Liver (tissue), 8 donors: ENCODE measurements at regions not wholly inside any gene's neighbourhood (a gene's known extent, or its start where the extent isn't known, plus 50 kb on each side); places are given as distances from the start of the nearest gene placed in this dataset.

ENCODE experiments used
- DNase-seq: peaks from one replicate; pipeline ENCODE4 v3.0.0-alpha.2; 2017; ENCODE audit warnings: low spot score
- H3K27ac ChIP-seq, 2 donors: one replicate each; pipeline ENCODE4 v1.7.0; 2013; ENCODE audit warnings: inconsistent platforms in 2 of 2, low read length in 2 of 2, control low read depth in 1 of 2, low read depth in 1 of 2, mild to moderate bottlenecking in 1 of 2
- H3K27me3 ChIP-seq, 4 donors: one replicate each; pipeline versions ENCODE4 v1.6.1 to v1.7.0; 2013; ENCODE audit warnings: low read length in 3 of 4, inconsistent platforms in 1 of 4, mild to moderate bottlenecking in 1 of 4, moderate library complexity in 1 of 4; ENCODE audit not compliant: control insufficient read depth in 4 of 4, insufficient read depth in 4 of 4
- H3K36me3 ChIP-seq, 4 donors: one replicate each; pipeline versions ENCODE4 v1.6.1 to v1.7.0; 2013; ENCODE audit warnings: low read length in 3 of 4, mild to moderate bottlenecking in 3 of 4, low read depth in 1 of 4, moderate library complexity in 1 of 4; ENCODE audit not compliant: control insufficient read depth in 4 of 4, insufficient read depth in 3 of 4
- H3K4me1 ChIP-seq, 4 donors: one replicate each; pipeline versions ENCODE4 v1.6.1 to v1.7.0; 2013; ENCODE audit warnings: low read length in 3 of 4, mild to moderate bottlenecking in 3 of 4, moderate library complexity in 1 of 4; ENCODE audit not compliant: control insufficient read depth in 4 of 4, insufficient read depth in 4 of 4
- H3K4me3 ChIP-seq, 3 donors: one replicate each; pipeline versions ENCODE4 v1.6.1 to v1.7.0; 2013; ENCODE audit warnings: low read length in 3 of 3, control low read depth in 1 of 3, low read depth in 1 of 3, mild to moderate bottlenecking in 1 of 3
- H3K9ac ChIP-seq, 2 donors: one replicate each; pipeline ENCODE4 v1.7.0; 2013; ENCODE audit warnings: low read length in 2 of 2, mild to moderate bottlenecking in 2 of 2, moderate library complexity in 2 of 2, control low read depth in 1 of 2, low read depth in 1 of 2
- H3K9me3 ChIP-seq, 4 donors: one replicate each; pipeline versions ENCODE4 v1.6.1 to v1.7.0; 2013; ENCODE audit warnings: low read length in 3 of 4; ENCODE audit not compliant: control insufficient read depth in 4 of 4
- EGR1 ChIP-seq, 2 donors: IDR thresholded peaks; 2 replicates each; pipeline ENCODE4 v1.6.1; 2016 to 2018; ENCODE audit warnings: antibody characterized with exemption in 2 of 2, low read depth in 2 of 2
- FOXA1 ChIP-seq: IDR thresholded peaks from 2 replicates; pipeline ENCODE4 v1.6.1; 2016; ENCODE audit warnings: antibody characterized with exemption
- FOXA2 ChIP-seq: IDR thresholded peaks from 2 replicates; pipeline ENCODE4 v1.6.1; 2016; ENCODE audit warnings: antibody characterized with exemption
- GABPA ChIP-seq, 2 donors: IDR thresholded peaks in 1 of 2; conservative IDR thresholded peaks in 1 of 2; 2 replicates each; pipeline ENCODE4 v1.6.1; 2016; ENCODE audit warnings: antibody characterized with exemption in 2 of 2, mild to moderate bottlenecking in 1 of 2, moderate library complexity in 1 of 2
- HNF4A ChIP-seq, 2 donors: conservative IDR thresholded peaks; 2 replicates each; pipeline ENCODE4 v1.6.1; 2016; ENCODE audit warnings: antibody characterized with exemption in 2 of 2, mild to moderate bottlenecking in 2 of 2
- HNF4G ChIP-seq: IDR thresholded peaks from 2 replicates; pipeline ENCODE4 v1.6.1; 2016; ENCODE audit warnings: antibody characterized with exemption
- JUND ChIP-seq, 2 donors: IDR thresholded peaks; 2 replicates each; pipeline ENCODE4 v1.6.1; 2016; ENCODE audit warnings: antibody characterized with exemption in 2 of 2
- NR2F2 ChIP-seq: IDR thresholded peaks from 2 replicates; pipeline ENCODE4 v1.6.1; 2016; ENCODE audit warnings: antibody characterized with exemption
- RAD21 ChIP-seq, 2 donors: IDR thresholded peaks; 2 replicates each; pipeline ENCODE4 v1.6.1; 2016; ENCODE audit warnings: antibody characterized with exemption in 2 of 2, mild to moderate bottlenecking in 2 of 2
- RXRA ChIP-seq, 2 donors: IDR thresholded peaks; 2 replicates each; pipeline ENCODE4 v1.6.1; 2017 to 2018; ENCODE audit warnings: antibody characterized with exemption in 2 of 2, mild to moderate bottlenecking in 1 of 2
- SP1 ChIP-seq: IDR thresholded peaks from 2 replicates; pipeline ENCODE4 v1.6.1; 2018; ENCODE audit warnings: antibody characterized with exemption, mild to moderate bottlenecking
- TAF1 ChIP-seq: conservative IDR thresholded peaks from 2 replicates; pipeline ENCODE4 v1.6.1; 2016; ENCODE audit warnings: antibody characterized with exemption, mild to moderate bottlenecking
- YY1 ChIP-seq: IDR thresholded peaks from 2 replicates; pipeline ENCODE4 v1.6.1; 2016; ENCODE audit warnings: antibody characterized with exemption, mild to moderate bottlenecking
- WGBS: extraction: QIAGEN DNeasy Blood & Tissue Kit; methylation state at CpG from one replicate; pipeline ENCODE4 v1.1.7; 2013; 5-methylcytosine and 5-hydroxymethylcytosine counted together
- TF ChIP-seq, protein P1 (sequence below): IDR thresholded peaks from 2 replicates; pipeline ENCODE4 v1.6.1; 2016; ENCODE audit warnings: antibody characterized with exemption
- TF ChIP-seq, protein P2 (sequence below): IDR thresholded peaks from 2 replicates; pipeline ENCODE4 v1.6.1; 2016; ENCODE audit warnings: antibody characterized with exemption
- TF ChIP-seq, protein P3 (sequence below): IDR thresholded peaks from 2 replicates; pipeline ENCODE4 v1.6.1; 2016; ENCODE audit warnings: antibody characterized with exemption, mild to moderate bottlenecking
- TF ChIP-seq, protein P4 (sequence below): IDR thresholded peaks from 2 replicates; pipeline ENCODE4 v1.6.1; 2016; ENCODE audit warnings: antibody characterized with exemption
- TF ChIP-seq, protein P5 (sequence below): fragments of 150-350 bp; IDR thresholded peaks from 2 replicates; pipeline ENCODE4 v1.5.1; 2017; ENCODE audit warnings: improper control_type of control experiment, low read depth, low read length; ENCODE audit not compliant: missing input control
- donor health status: healthy.
- donor health status: healthy.
- donor health status: healthy.
- donor health status: healthy.
- donor health status: healthy.

DNA sequence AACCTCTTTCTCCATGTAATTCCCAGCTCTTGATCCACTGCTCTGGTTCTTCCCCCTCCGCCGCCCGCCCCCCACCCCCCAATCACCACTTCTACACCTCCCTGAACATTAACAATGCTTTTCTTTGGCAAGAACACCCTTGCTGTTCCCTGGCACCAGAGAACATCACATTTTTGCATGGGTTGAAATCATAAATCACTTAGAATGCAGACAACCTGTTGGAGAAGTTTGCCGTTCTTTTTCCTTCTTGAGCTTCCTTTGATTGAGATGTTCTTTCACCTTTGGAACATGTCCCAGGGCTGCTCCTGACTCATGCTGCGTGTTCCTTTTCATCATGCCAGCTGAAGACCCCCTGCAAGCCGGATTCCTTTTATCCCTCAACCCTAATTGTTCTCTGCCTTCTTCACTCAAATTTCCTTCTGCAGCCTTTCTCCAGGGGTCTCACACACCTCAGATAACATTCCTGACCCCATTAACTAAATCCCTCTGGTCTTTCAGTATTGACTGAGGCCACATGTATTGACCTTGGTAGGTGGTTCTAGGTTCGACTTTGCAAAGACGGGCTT lies 294.1 kb upstream of the TMPO start:
- H3K9ac ChIP-seq, result no peak overlapping the region
- WGBS, result 72% methylated on average over 8 of the region's 8 CpGs

More for the DNA sequence above, 294.1 kb upstream of the TMPO start:
- Histone ChIP-seq H3K4me1 (peaks cover 0 to 4% (median 0%) of the 10 kb centered on the region in 4 donors), H3K27me3 (peaks cover 0 to 4% (median 0%) of the 10 kb centered on the region in 4 donors), H3K36me3 (no peaks in the 10 kb centered on the region), H3K4me3 (no peak overlapping the region), H3K27ac (no peak overlapping the region), H3K9me3 (no peaks in the 10 kb centered on the region)
- TF ChIP-seq, protein P1, sequence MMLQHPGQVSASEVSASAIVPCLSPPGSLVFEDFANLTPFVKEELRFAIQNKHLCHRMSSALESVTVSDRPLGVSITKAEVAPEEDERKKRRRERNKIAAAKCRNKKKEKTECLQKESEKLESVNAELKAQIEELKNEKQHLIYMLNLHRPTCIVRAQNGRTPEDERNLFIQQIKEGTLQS, result no peak
- TF ChIP-seq GABPA (IDR thresholded peaks at IDR 0.05 in 1 of 2, conservative IDR thresholded peaks at IDR 0.05 in 1 of 2) (no peak), RAD21 (IDR thresholded peaks at IDR 0.05) (no peak), HNF4G (no peak), YY1 (no peak), NR2F2 (no peak), FOXA2 (no peak), HNF4A (conservative IDR thresholded peaks at IDR 0.05) (no peak), TAF1 (no peak), FOXA1 (no peak), RXRA (IDR thresholded peaks at IDR 0.05) (no peak), EGR1 (IDR thresholded peaks at IDR 0.05; ENCODE audit: low read depth in 2 of 2) (no peak), SP1 (no peak), JUND (IDR thresholded peaks at IDR 0.05) (no peak)
- TF ChIP-seq, protein P2, sequence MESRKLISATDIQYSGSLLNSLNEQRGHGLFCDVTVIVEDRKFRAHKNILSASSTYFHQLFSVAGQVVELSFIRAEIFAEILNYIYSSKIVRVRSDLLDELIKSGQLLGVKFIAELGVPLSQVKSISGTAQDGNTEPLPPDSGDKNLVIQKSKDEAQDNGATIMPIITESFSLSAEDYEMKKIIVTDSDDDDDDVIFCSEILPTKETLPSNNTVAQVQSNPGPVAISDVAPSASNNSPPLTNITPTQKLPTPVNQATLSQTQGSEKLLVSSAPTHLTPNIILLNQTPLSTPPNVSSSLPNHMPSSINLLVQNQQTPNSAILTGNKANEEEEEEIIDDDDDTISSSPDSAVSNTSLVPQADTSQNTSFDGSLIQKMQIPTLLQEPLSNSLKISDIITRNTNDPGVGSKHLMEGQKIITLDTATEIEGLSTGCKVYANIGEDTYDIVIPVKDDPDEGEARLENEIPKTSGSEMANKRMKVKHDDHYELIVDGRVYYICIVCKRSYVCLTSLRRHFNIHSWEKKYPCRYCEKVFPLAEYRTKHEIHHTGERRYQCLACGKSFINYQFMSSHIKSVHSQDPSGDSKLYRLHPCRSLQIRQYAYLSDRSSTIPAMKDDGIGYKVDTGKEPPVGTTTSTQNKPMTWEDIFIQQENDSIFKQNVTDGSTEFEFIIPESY, result no peak
- TF ChIP-seq, protein P3, sequence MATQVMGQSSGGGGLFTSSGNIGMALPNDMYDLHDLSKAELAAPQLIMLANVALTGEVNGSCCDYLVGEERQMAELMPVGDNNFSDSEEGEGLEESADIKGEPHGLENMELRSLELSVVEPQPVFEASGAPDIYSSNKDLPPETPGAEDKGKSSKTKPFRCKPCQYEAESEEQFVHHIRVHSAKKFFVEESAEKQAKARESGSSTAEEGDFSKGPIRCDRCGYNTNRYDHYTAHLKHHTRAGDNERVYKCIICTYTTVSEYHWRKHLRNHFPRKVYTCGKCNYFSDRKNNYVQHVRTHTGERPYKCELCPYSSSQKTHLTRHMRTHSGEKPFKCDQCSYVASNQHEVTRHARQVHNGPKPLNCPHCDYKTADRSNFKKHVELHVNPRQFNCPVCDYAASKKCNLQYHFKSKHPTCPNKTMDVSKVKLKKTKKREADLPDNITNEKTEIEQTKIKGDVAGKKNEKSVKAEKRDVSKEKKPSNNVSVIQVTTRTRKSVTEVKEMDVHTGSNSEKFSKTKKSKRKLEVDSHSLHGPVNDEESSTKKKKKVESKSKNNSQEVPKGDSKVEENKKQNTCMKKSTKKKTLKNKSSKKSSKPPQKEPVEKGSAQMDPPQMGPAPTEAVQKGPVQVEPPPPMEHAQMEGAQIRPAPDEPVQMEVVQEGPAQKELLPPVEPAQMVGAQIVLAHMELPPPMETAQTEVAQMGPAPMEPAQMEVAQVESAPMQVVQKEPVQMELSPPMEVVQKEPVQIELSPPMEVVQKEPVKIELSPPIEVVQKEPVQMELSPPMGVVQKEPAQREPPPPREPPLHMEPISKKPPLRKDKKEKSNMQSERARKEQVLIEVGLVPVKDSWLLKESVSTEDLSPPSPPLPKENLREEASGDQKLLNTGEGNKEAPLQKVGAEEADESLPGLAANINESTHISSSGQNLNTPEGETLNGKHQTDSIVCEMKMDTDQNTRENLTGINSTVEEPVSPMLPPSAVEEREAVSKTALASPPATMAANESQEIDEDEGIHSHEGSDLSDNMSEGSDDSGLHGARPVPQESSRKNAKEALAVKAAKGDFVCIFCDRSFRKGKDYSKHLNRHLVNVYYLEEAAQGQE, result no peak
- TF ChIP-seq, protein P4, sequence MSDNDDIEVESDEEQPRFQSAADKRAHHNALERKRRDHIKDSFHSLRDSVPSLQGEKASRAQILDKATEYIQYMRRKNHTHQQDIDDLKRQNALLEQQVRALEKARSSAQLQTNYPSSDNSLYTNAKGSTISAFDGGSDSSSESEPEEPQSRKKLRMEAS, result no peak
- TF ChIP-seq, protein P5, sequence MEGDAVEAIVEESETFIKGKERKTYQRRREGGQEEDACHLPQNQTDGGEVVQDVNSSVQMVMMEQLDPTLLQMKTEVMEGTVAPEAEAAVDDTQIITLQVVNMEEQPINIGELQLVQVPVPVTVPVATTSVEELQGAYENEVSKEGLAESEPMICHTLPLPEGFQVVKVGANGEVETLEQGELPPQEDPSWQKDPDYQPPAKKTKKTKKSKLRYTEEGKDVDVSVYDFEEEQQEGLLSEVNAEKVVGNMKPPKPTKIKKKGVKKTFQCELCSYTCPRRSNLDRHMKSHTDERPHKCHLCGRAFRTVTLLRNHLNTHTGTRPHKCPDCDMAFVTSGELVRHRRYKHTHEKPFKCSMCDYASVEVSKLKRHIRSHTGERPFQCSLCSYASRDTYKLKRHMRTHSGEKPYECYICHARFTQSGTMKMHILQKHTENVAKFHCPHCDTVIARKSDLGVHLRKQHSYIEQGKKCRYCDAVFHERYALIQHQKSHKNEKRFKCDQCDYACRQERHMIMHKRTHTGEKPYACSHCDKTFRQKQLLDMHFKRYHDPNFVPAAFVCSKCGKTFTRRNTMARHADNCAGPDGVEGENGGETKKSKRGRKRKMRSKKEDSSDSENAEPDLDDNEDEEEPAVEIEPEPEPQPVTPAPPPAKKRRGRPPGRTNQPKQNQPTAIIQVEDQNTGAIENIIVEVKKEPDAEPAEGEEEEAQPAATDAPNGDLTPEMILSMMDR, result no peak
- no peak for DNase-seq
